Stimulated activated CD8-positive, alpha-beta memory T cell treated with anti-CD3 and anti-CD28 coated beads, Interleukin-4, amount 100 ng/mL, for 48 hours (primary cell): ENCODE measurements at regions not wholly inside any gene's neighbourhood (a gene's known extent, or its start where the extent isn't known, plus 50 kb on each side); places are given as distances from the start of the nearest gene placed in this dataset.

Experiments
- DNase-seq: peaks from one replicate; pipeline ENCODE4 v3.0.0-alpha.2; 2020

DNA sequence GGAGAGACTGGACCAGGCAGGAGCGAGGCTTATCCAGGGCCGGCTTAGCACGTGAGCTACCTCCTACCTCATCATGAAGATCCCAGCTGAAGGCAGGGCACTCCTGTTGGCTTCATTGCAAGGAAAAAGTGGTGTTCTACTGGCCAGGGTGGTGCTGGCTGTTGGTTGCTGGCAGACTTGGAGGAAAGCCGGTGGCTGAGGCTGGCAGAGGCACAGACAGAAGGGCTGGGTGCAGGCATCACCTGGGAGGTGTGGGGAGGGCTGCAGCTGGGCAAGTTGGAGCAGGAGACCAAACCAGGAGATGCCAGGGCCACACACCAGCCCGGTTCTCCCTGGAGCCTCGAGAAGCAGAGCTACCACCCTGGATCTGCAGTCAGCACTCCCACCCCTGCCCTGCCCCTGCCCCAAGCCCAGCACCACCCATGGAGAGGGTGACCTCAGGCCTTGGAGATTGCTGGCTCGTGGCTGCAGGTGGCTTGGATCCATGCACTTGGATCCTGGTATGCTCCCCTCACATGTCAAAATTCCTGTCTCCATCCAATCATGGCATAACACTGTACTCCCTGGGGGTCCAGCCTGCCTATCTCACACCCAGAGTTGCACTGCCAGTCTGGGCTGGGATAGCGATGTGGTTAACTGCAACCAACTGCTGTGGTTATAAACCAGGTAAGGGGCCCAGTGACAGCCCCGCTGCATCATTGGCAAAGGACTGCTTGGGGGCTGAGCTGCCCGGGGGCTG lies 49.7 kb downstream of the GLI2 start:
- no peak for DNase-seq

DNA sequence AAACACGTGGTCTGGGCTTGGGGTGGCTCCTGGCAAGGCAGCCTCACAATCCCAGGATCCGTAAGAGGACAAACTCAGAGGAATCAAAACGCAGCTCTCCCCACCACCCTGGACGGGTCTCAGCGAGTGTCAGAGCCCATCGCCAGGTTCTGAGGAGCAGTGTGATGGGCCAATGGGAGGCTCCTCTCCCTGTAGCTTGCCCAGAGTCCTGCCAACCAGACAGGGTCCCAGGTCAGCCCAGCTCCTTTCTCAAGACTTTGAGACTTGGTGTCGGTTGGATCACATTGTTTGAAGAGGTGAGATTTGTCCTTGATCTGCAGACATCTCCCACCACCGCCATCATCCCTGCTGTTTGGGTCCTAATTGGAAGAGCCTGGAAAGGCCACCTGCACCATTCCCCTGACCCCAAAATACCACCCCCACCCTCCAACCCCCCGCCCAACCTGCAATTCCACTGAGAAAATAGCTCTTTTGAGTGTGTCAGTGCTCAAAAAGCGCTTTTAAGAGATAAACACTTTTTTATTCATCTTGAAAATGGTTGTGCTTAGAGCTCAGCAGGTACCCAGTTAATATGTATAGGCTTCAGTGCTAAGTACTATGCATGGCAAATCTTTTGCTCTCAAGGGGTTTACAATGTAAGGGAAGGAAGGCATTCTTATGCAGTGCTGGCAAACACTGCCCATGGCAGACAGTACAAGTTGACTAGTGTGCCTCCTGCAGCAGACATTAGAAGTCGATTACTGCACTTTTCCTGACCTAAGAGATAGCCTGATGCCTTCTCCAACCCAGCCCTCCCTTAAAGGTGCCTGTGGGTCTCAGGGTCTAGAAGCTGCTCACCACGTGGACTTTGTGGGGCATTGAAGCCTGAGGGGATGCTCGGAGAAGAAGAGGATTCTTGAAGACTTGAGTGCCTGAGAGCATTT lies 50.6 kb downstream of the GLI2 start:
- no peak for DNase-seq

DNA sequence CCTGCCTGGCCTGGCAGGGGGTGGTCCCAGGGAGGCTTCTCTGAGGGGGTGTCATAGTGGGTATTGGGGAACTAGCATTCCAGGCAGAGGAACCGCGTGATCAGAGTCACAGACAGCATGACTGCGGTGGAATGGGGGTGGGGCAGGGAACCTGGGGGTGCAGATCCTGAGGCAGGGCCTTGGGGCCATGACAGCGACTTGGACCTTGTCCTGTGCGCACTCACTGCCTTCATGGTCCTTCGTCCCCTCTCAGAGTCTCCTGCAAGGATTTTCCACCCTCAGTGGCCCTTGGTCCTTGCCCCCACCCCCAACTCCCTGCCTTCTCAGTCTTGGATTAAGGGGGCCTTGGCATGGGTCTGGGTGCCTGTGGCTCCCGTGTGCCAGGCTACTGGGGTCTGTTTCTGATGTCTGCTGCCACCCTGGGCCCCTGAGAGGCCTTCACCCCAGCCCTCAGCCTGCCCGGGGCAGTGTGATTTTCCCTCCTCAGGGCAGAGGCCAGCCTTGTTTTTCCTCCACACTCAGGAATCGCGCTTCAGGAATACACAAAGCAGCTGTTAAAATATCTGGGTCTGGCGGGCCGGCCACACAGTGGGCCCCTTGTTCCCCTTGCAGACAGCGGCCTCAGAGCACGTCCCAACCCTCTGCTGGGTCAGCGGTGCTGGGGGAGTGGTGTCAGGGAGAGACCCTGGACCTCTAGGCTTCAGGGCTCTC lies 51.6 kb downstream of the GLI2 start:
- DNase-seq, result no peak

DNA sequence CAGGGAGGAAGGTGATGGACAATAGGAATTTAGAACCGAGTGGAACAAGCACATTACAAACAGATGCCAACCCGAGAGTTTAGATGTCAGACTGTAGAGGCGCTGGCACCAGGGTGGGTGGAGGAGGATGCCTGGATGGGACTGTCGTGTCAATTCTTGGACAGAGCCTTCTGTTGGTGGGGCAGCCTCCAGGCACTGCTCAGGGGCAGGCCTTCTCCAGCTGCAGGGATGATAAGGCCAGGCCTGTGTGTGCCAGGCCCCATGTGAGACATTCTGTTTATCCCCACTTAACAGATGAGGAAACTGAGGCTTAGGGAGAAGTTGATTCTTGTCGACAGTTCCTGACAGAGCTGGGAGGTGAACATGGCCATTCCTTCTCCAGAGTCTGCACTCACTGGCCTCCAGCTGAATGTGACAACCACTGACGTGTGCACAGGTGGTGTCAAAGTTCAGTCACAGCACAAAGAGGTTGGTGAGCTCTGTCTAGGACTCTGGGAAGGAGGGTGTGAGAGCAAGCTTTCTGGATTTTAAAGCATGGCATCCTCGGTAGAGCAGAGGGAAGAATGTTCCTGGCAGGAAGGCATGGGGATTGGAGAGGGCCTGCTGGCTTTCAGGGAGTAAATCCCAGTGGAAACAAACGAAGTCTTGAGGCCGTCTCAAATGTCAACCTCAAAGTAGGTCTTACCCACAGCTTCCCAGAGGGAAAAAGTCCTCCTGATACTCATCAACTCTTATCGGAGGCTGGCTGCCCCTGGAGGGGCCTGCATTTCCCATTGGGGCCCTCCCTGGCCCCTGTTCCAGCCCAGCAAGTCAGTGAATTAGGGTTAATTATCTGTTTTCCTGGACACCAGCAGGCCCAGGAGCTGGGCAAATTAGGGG lies 52.4 kb downstream of the GLI2 start:
- no peak for DNase-seq

DNA sequence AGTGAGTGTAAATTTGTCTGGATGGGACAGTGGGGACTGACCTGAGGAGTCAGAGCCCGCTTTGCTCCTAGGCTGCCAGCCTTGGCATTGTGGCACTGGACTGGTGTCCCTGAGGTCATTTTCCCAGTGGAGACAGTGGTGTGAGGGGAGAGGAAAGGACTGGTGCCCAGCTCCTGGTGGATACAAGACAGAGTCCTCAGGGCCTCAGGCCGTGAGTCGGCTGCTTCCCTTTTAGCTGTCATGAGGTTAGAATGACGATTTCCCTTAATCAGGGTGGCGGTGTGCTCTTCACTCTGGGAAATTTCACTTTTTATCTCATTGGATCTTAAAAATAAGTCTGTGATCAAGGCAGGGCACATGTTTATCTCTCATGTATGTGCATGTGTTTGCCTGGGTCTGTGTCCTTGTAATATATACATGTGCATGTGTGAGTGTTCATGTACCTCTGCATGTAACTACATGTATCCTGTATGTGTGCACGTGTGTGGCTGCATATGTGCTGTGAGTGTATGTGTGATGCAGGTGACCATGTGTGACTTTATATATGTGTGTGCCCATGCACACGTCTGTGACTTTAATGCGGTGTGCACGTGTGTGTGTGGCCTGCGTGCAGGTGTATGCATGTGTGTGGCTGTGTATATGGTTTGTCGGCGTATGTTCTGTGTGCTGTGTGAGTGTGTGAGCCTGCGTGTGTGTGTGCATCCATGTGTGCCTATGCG lies 55.7 kb downstream of the GLI2 start:
- no peak for DNase-seq

DNA sequence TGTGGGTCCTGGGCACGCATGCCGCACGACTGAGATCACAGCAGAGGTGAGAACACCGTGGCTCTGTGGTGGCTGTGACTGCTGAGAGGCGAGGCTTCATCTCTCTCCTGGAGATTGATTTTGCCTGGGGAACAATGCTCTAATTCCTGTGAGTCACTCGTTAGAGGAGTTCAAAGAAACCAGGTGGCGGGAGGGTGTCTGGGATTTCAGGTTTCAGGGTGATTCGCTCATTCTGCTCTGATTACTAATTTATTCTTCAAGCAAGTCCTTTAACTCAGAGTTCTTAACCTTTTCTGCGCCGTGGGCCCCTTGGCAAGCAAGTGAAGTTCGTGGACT lies 56.3 kb downstream of the GLI2 start:
- no peak for DNase-seq

DNA sequence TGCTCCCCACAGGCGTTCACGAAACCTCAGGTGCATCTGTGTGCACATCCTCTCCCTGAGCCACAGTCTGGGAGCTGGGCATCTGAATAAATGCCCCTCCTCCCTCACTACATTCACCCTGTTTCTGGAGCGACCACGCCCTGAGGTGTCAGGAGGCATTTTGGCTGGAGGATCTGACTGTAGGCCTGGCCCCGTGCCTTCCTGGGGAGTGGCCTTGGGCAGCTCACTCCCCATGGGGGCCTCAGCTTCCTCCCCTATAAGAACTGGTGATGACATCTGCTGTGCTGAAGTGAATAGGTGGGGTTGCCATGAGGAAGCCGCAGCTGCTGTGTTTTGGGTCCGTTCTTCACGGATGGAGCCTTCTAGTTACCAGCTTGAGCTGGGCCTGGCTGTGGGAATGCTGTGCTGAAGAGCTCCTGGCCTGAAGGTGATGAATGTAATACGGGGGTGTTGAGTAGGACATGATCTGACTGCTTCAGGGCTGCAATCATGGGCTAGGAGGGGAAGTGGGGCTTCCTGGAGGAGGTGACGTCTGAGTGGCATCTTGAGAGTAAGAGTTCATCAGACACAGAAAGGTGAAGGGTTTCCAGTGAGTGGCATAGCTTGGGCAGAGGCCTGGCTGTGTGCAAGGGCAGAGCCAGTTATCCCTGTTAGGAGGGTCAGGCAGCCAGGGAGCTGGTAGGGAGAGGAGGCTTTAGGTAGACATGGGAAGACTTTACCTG lies 58.2 kb downstream of the GLI2 start:
- DNase-seq, result no peak

DNA sequence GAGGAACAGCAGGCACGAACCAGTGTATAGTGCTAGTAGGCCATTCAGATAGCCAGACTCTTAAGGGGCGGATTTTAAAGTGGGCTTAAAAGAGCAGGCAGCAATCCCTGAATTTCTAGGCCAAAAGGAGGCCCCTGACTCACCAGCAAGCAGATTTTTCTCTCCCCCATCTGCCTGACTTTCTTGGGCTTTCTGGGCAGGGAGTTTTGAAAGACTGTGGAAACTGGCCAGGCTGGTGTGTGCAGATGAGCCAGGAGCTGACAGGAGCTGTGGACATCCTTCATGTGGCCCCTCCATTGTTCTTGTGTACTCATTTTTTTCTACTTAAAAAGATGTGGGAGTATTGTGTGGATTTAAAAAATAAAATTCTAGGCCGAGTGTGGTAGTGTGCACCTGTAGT lies 59.0 kb downstream of the GLI2 start:
- no peak for DNase-seq

DNA sequence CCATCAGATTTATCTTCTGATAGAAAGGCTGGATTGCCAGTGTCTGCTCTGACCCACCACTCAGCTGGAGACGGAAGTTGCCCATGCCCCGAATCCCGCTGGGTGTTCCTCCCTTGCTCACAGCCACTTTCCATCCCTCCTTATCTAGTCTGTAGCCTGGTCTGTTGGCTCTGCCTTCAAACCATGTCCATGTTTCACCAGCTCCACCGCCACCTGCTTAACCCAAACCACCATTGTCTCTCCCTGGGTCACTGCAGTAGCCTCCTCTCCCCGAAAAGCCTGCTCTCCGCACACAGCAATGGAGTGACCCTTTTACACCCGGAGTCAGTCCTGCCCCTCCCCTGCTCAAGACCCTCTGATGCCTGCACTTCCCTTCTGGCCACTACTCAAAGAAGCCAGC lies 60.4 kb downstream of the GLI2 start:
- DNase-seq, result no peak

DNA sequence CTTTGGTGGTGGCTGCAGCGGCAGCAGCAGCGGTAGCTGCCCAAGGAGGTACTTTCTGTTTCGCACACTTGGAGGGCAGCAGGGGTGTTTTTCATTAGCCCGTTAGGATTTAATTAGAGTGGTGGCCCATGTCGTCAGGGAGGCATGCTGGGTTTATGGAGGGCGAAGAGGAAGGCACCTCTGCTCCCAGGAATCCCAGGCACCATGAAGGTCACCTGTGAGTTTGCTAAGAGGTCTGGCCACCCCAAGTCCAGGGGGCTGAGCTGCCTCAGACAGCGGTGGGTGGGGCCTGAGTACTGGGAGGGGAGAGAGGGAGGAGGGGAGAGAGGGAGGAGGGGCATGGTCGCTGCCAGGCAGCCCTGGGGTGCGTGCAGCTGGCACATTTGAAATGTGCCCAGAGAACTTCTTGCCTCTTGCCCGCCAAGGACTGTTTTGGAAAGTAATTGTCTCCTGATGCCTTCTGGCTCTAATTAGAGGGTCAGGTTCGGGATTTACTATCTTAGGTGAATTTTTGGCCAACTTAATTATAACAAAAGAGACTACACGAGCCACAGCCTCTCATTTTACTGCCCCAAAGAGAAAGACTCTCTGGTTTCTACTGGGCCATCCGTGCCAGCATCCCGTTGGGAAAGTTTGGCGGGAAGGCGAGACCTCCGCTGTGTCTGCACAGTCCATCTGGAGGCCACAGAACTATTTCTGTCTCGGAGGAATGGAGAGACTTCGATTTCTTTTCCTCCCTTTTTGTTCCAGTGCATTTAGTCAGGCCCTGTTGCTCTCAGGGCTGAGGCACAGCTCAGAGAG lies 62.0 kb downstream of the GLI2 start:
- DNase-seq, result no peak

DNA sequence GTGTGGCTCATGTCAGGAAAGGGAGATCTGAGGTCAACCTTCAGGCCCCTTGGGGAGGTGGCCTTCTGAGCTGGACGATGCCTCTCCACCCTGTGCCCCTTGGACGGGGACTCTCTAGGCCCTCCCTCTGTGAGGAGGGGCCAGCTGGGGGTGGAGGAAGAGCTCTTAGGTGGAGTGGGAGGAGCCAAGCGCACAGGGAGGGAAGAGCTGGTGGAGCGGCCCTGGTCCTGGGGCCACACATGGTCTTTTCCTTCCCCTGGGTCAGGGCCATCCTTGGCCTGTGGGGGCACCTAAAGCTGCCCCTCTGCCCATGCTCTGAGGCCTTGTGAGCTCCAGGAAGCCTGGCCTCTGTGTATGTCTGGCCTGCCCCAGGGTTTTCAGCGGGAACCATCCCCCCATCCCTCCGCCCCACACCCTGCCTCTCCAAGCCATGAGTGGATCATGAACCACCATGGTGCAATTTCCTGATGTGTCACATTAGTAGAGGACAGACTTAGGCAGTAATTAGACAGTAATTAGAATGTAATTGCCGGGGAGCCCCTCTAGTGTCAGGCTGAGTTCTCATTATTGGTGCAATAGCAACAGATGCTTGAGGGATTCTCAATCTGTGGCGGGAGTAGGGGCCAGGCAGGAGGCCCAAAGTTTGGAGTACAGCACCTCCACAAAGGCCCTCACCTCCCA lies 63.0 kb downstream of the GLI2 start:
- DNase-seq, result no peak

DNA sequence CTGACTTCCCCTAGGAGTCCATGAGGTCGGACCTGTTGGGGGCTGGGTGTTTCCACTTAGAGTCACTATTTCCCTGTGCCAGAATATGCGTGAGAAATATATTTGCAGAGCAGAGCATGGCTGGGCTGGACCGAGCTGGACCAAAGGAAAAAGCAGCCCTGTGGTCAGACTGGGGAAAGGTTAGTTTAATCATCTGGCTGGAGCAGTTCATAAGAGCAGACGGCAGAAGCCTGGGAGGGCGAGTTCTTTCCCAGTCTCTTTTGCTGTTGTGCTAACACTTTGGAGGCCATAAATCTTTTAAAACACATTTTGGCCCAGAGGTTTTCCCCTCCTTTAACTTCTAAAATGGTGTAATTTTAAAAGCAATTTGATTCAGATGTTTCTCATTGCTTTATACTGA lies 66.5 kb downstream of the GLI2 start:
- no peak for DNase-seq

DNA sequence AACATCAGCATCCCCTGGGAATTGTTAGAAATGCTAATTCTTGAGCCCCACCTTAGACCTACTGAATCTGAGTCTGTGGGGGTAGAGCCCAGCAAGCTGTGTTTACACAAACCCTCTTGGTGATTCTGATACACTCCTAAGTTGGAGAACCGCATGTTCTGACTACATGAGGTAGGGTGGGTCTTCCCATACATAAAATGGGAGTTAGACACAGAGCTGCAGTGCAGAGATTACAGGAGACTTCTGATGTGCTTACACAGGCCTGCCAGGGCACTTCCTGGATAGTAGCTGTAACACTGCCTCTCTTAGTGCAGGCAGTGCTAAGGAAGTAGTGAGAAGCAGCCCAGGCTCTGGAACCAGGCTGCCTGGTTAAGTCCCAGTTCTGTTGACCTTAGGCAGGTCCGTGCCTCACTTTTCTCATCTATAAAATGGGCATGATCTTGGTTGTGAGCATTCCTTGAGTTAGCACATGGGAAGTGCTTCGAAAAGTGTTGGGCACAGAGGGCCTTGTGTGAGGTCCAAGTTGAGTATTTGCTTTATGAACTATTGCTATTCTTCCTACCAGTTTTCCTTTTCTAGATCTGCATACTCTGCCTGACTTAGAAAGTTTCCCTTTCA lies 67.3 kb downstream of the GLI2 start:
- no peak for DNase-seq

DNA sequence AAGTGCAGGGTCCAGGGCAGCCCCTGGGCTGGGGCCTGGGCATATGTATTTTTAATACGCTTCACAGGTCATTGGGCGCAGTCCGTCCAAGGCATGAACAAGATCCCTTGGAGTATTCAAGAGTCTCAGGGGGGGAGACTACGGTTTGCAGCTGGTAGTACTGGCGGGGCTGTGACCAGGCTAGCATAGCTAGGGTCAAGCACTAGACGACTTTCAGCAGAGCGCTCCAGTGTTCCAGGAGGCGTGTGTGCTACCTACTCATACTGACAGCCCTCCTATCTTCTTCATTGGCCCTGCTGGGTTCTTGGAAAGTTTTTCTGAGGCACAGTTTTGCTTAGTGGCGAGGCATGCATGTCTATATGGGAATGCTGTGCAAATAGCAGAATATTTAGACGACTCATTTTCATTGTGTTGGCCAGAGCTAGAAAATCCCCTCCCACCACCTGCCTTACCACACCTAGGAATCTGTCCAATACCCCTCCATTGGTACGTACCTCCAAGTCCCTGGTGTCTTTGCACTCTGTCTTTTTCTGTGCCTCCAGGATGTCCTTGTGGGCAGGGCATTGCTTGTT lies 68.2 kb downstream of the GLI2 start:
- no peak for DNase-seq

DNA sequence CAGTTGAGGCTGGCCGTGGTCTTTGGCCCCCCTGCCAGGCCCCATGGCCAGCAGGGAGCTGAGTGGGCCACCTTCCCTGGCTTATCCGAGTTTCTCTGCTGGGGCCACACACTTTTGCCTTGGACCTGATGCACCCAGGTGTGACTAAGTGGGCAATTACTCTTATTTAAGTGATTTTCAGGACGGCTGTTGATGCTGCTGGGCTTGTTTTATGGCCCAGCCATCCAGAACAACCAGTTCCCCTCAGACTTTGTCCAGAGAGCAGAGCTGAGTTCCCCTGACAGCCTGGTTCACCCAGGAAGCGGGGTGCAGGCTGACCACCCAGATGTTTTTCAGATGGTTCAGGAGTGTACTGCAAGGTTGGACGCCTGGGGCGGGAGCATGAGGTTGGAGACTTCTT lies 68.8 kb downstream of the GLI2 start:
- DNase-seq, result no peak

DNA sequence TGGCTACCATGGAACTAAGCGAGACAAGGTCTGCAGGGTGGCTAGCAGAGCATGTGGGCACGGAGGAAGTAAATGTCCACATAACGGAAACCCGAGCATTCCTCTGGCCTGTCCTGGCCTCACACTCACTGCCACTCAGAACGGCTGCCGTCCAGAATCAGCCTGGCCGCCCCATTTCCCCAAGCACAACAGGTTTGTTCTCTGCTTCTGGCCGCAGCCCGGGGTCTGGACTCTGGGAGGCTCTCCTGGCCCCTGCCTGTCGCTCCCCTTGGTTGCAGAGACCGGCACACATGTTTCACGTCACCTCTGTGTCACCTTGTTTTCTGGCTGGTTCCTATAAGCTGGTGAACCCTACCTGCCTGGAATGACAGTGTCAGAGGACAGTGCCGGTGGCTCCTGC lies 69.3 kb downstream of the GLI2 start:
- DNase-seq, result no peak

DNA sequence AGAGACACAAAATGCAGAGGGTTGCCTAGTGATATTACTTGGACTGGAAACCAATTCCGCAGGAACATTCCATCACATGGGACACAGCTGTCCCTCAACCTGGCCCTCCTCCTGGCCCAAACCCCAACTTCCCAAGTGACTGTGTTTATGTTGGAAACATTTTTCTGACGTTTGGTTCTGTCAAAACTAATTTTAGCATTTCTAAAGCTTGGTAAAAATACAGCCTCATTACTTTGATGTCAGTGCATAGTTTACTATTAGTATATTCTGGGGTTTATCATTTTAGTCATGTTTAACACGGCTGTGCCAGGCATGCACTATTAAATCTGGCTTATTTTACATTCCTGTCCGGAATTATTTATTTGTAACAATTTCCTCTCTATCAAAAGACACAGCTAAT lies 69.9 kb downstream of the GLI2 start:
- DNase-seq, result no peak

DNA sequence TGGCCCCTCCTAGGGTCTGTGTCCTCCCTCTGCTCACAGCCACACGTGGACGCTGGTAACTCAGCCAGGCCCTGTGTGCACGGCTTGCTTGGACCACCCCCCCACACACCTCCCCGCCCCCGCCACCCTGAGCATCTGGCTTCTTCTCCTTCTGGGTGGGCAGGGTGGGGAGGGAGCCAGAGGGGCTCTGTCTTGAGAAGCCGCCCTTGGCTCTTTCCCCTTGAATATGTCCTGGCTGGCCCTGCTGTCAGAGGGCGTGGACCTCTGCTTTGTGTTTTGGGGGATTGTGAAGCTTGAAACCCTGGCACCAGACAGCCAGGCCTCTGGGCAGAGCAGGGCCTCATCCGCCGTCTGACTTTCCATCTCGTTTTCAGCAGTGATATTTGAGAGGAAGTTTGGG lies 72.1 kb downstream of the GLI2 start:
- no peak for DNase-seq

DNA sequence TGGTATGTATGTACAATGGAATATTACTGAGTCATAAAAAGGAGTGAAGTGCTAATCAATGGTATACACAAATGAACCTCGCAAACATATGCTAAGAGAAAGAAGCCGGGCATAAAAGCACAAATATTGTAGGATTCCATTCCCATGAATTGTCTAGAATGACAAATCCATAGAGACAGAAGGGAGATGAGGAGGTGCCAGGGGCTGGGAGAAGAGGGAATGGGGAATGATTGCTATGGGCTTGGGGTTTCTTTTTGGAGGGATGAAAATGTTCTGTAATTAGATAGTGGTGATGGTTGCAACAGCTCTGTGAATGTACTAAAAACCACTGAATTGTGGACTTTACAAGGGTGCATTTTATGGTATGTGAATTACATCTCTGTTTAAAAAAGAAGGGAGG lies 73.5 kb downstream of the GLI2 start:
- DNase-seq, result no peak
